Transverse colon (tissue), 3 donors: ENCODE measurements at regions not wholly inside any gene's neighbourhood (a gene's known extent, or its start where the extent isn't known, plus 50 kb on each side); places are given as distances from the start of the nearest gene placed in this dataset.

Experiments
- POLR2A ChIP-seq: fragments of 450-650 bp; IDR thresholded peaks from one replicate; pipeline ENCODE4 v1.6.1; 2016; ENCODE audit warnings: antibody characterized with exemption, mild to moderate bottlenecking, moderate library complexity
- TF ChIP-seq, protein P1 (sequence below), 5 experiments: fragments of 200-600 bp in 3 of 5; fragments of 450-650 bp in 2 of 5; sonication (generic) in 3 of 5; IDR thresholded peaks; 1 replicate in 2 of 5; 2 replicates in 3 of 5; pipeline ENCODE4 v1.5.1; 2016 to 2017; ENCODE audit warnings: antibody characterized with exemption in 5 of 5, inconsistent platforms in 3 of 5, mild to moderate bottlenecking in 2 of 5, moderate library complexity in 1 of 5

DNA sequence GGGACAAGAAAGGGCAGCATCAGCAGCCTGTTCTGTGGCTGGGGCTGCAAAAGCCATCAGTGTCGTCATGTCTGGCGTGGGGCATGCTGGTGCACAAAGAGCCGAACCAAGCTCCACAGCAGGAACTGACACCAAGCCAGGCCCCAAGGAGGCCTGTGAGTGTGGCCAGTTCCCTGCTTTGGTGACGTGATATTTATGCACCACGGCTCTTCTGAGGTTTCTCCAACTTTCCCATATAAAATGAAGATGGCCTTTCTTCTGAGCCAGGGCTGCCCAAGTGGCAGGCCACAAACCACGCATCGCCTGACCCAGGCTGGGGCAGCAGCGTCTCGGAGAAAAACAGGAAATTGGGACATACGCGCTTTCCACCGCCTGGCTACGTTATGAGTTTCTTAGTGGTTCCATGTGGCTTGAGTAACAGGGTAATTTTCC, 109.9 kb downstream of the RIN2 start:
- TF ChIP-seq, protein P1, sequence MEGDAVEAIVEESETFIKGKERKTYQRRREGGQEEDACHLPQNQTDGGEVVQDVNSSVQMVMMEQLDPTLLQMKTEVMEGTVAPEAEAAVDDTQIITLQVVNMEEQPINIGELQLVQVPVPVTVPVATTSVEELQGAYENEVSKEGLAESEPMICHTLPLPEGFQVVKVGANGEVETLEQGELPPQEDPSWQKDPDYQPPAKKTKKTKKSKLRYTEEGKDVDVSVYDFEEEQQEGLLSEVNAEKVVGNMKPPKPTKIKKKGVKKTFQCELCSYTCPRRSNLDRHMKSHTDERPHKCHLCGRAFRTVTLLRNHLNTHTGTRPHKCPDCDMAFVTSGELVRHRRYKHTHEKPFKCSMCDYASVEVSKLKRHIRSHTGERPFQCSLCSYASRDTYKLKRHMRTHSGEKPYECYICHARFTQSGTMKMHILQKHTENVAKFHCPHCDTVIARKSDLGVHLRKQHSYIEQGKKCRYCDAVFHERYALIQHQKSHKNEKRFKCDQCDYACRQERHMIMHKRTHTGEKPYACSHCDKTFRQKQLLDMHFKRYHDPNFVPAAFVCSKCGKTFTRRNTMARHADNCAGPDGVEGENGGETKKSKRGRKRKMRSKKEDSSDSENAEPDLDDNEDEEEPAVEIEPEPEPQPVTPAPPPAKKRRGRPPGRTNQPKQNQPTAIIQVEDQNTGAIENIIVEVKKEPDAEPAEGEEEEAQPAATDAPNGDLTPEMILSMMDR (IDR thresholded peaks at IDR 0.05), result no peak
- no peak for TF ChIP-seq POLR2A
